Esophagus muscularis mucosa (tissue), 4 donors: ENCODE measurements at regions not wholly inside any gene's neighbourhood (a gene's known extent, or its start where the extent isn't known, plus 50 kb on each side); places are given as distances from the start of the nearest gene placed in this dataset.

Experiments used
- DNase-seq: peaks from one replicate; pipeline ENCODE4 v3.0.0-alpha.2; 2017; ENCODE audit errors: extremely low spot score
- H3K27ac ChIP-seq, 4 donors: fragments of 200-600 bp; sonication (generic); replicated peaks in 1 of 4; 1 replicate in 3 of 4; 2 replicates in 1 of 4; pipeline ENCODE4 v1.5.1; 2016 to 2019; ENCODE audit warnings: mild to moderate bottlenecking in 1 of 4
- H3K27me3 ChIP-seq, 4 donors: fragments of 200-600 bp; sonication (generic); one replicate each; pipeline versions ENCODE4 v1.5.1 to v1.6.0; 2016 to 2019
- H3K36me3 ChIP-seq, 4 donors: fragments of 200-600 bp; sonication (generic); one replicate each; pipeline ENCODE4 v1.5.1; 2016 to 2019
- H3K4me1 ChIP-seq, 4 donors: fragments of 200-600 bp; sonication (generic); one replicate each; pipeline ENCODE4 v1.5.1; 2016 to 2019
- H3K4me3 ChIP-seq, 4 donors: fragments of 200-600 bp; sonication (generic); 1 replicate in 2 of 4; 2 replicates in 2 of 4; pipeline ENCODE4 v1.5.1; 2016 to 2019; ENCODE audit warnings: mild to moderate bottlenecking in 4 of 4, moderate library complexity in 1 of 4
- H3K9me3 ChIP-seq, 4 donors: fragments of 200-600 bp; sonication (generic); 1 replicate in 3 of 4; 2 replicates in 1 of 4; pipeline ENCODE4 v1.5.1; 2016 to 2019
- EP300 ChIP-seq: sonication (generic); formaldehyde crosslinking; IDR thresholded peaks from one replicate; pipeline ENCODE4 v1.6.1; 2017; ENCODE audit warnings: antibody characterized with exemption
- POLR2A ChIP-seq: fragments of 450-650 bp; IDR thresholded peaks from one replicate; pipeline ENCODE4 v1.6.1; 2017; ENCODE audit warnings: antibody characterized with exemption, moderate library complexity, mild to moderate bottlenecking, low read depth
- POLR2AphosphoS5 ChIP-seq, 2 donors: sonication (generic); formaldehyde crosslinking; IDR thresholded peaks; one replicate each; pipeline ENCODE4 v1.6.1; 2017; ENCODE audit warnings: antibody characterized with exemption in 2 of 2
- WGBS: methylation state at CpG from one replicate; pipeline ENCODE4 v1.1.5; 2018; 5-methylcytosine and 5-hydroxymethylcytosine counted together
- intact Hi-C: fragments of 100-400 bp; cut with DNase I; formaldehyde crosslinking; loops from one replicate; pipeline ENCODE4 v1.15.1; 2023
- TF ChIP-seq, protein P1 (sequence below), 3 experiments: fragments of 200-600 bp in 2 of 3; fragments of 450-650 bp in 1 of 3; sonication (generic) in 2 of 3; IDR thresholded peaks; one replicate each; pipeline ENCODE4 v1.5.1; 2017 to 2019; ENCODE audit warnings: antibody characterized with exemption in 3 of 3, mild to moderate bottlenecking in 2 of 3, moderate library complexity in 1 of 3

- H3K9me3 ChIP-seq, result peaks cover 0 to 22% (median 14%) of the 10 kb centered on the region in 4 donors
- intact Hi-C loops, result no loop called here
- H3K27me3 ChIP-seq, result no peaks in the 10 kb centered on the region
- TF ChIP-seq POLR2AphosphoS5 (IDR thresholded peaks at IDR 0.05) (no peak), EP300 (no peak), POLR2A (no peak)
- TF ChIP-seq, protein P1, sequence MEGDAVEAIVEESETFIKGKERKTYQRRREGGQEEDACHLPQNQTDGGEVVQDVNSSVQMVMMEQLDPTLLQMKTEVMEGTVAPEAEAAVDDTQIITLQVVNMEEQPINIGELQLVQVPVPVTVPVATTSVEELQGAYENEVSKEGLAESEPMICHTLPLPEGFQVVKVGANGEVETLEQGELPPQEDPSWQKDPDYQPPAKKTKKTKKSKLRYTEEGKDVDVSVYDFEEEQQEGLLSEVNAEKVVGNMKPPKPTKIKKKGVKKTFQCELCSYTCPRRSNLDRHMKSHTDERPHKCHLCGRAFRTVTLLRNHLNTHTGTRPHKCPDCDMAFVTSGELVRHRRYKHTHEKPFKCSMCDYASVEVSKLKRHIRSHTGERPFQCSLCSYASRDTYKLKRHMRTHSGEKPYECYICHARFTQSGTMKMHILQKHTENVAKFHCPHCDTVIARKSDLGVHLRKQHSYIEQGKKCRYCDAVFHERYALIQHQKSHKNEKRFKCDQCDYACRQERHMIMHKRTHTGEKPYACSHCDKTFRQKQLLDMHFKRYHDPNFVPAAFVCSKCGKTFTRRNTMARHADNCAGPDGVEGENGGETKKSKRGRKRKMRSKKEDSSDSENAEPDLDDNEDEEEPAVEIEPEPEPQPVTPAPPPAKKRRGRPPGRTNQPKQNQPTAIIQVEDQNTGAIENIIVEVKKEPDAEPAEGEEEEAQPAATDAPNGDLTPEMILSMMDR (IDR thresholded peaks at IDR 0.05), result no peak
- no peak for DNase-seq
- H3K36me3 ChIP-seq, result no peaks in the 10 kb centered on the region
- H3K27ac ChIP-seq, result no peak overlapping the region
- no peak overlapping the region for H3K4me3 ChIP-seq
- WGBS, result 67% methylated on average over 2 of the region's 2 CpGs
- H3K4me1 ChIP-seq, result no peaks in the 10 kb centered on the region
Observed at GRCh38 chr11:15526859-15527450, 412.2 kb downstream of the INSC start.

- Histone ChIP-seq H3K36me3 (no peaks in the 10 kb centered on the region), H3K27me3 (no peaks in the 10 kb centered on the region), H3K27ac (no peak overlapping the region), H3K4me1 (no peaks in the 10 kb centered on the region), H3K4me3 (no peak overlapping the region), H3K9me3 (peaks cover 0 to 4% (median under 1%) of the 10 kb centered on the region in 4 donors)
- WGBS, result 91% methylated on average over 4 of the region's 4 CpGs
- TF ChIP-seq POLR2AphosphoS5 (IDR thresholded peaks at IDR 0.05) (no peak), EP300 (no peak), POLR2A (no peak)
- TF ChIP-seq, protein P1 (IDR thresholded peaks at IDR 0.05), result no peak
- DNase-seq, result no peak
- intact Hi-C loops, result no loop called here
Observed at GRCh38 chr11:15532432-15532831, 417.7 kb downstream of the INSC start.

GRCh38 chr11:15534266-15534665 is 419.5 kb downstream of the INSC start:
- Histone ChIP-seq H3K27ac (no peak overlapping the region), H3K9me3 (no peaks in the 10 kb centered on the region), H3K27me3 (no peaks in the 10 kb centered on the region), H3K4me3 (no peak overlapping the region), H3K4me1 (no peaks in the 10 kb centered on the region), H3K36me3 (no peaks in the 10 kb centered on the region)
- no peak for DNase-seq
- 95% methylated on average over 2 of the region's 2 CpGs for WGBS
- intact Hi-C loops, result no loop called here
- TF ChIP-seq EP300, result no peak
- no peak for TF ChIP-seq POLR2A
- TF ChIP-seq, protein P1 (IDR thresholded peaks at IDR 0.05), result no peak

GRCh38 chr11:15535414-15535813 is 420.7 kb downstream of the INSC start:
- no peaks in the 10 kb centered on the region for H3K4me1 ChIP-seq
- intact Hi-C loops, result no loop called here
- no peak overlapping the region for H3K4me3 ChIP-seq
- WGBS, result 77% methylated on average over 7 of the region's 7 CpGs
- H3K9me3 ChIP-seq, result no peaks in the 10 kb centered on the region
- DNase-seq, result no peak
- no peak overlapping the region for H3K27ac ChIP-seq
- TF ChIP-seq POLR2A, result no peak
- no peak for TF ChIP-seq EP300
- no peak for TF ChIP-seq POLR2AphosphoS5 (IDR thresholded peaks at IDR 0.05)
- TF ChIP-seq, protein P1 (IDR thresholded peaks at IDR 0.05), result no peak
- H3K36me3 ChIP-seq, result no peaks in the 10 kb centered on the region
- no peaks in the 10 kb centered on the region for H3K27me3 ChIP-seq

DNA sequence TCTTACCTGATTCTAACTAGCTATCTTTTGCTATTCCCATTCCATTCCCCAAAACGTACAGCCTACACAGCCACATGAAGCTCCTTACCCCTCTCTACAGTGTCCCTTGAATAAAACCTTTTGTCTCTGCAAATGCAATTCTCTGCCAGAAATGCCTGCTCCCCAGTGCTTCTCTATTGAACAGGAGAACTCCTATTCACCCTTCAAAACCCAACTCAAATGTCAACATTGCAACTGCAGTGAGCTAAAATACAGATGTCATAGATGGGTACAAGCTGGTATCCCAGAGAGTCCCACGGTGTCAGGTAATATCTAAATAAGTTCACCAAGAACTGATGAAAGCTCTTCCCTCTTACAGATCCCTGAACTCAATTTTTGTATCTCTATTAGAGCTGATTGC is 421.7 kb downstream of the INSC start:
- TF ChIP-seq EP300 (no peak), POLR2A (no peak), POLR2AphosphoS5 (IDR thresholded peaks at IDR 0.05) (no peak)
- TF ChIP-seq, protein P1 (IDR thresholded peaks at IDR 0.05), result no peak
- H3K4me3 ChIP-seq, result no peak overlapping the region
- H3K27me3 ChIP-seq, result no peaks in the 10 kb centered on the region
- no peaks in the 10 kb centered on the region for H3K4me1 ChIP-seq
- no peaks in the 10 kb centered on the region for H3K9me3 ChIP-seq
- DNase-seq, result no peak
- intact Hi-C loops, result no loop called here
- no peak overlapping the region for H3K27ac ChIP-seq
- no peaks in the 10 kb centered on the region for H3K36me3 ChIP-seq
- 54% methylated on average over 2 of the region's 2 CpGs for WGBS
